Spinal cord (tissue), 9 donors: ENCODE measurements at regions not wholly inside any gene's neighbourhood (a gene's known extent, or its start where the extent isn't known, plus 50 kb on each side); places are given as distances from the start of the nearest gene placed in this dataset.

Source experiments
- DNase-seq, 6 donors: peaks; one replicate each; pipeline versions ENCODE4 v3.0.0 to v3.0.0-alpha.2; 2013 to 2015; ENCODE audit warnings: low spot score in 6 of 6, low read depth in 4 of 6
- H3K27ac ChIP-seq: one replicate; pipeline ENCODE4 v1.5.1; 2013; ENCODE audit warnings: low read depth, low read length, control low read depth
- H3K27me3 ChIP-seq: one replicate; pipeline ENCODE4 v1.6.1; 2013; ENCODE audit warnings: low read length; ENCODE audit not compliant: control insufficient read depth, insufficient read depth
- H3K36me3 ChIP-seq: one replicate; pipeline ENCODE4 v1.6.1; 2013; ENCODE audit warnings: low read length; ENCODE audit not compliant: control insufficient read depth, insufficient read depth
- H3K4me1 ChIP-seq: one replicate; pipeline ENCODE4 v1.6.1; 2013; ENCODE audit warnings: low read length; ENCODE audit not compliant: control insufficient read depth, insufficient read depth
- H3K4me3 ChIP-seq: one replicate; pipeline ENCODE4 v1.5.1; 2013; ENCODE audit warnings: low read depth, low read length, control low read depth
- H3K9me3 ChIP-seq: one replicate; pipeline ENCODE4 v1.6.1; 2013; ENCODE audit warnings: low read length; ENCODE audit not compliant: control insufficient read depth, insufficient read depth
- WGBS: methylation state at CpG from one replicate; pipeline ENCODE4 v1.1.5; 2013; ENCODE audit warnings: missing lambda C conversion rate; ENCODE audit not compliant: insufficient coverage; 5-methylcytosine and 5-hydroxymethylcytosine counted together
- donor health status: healthy.

DNA sequence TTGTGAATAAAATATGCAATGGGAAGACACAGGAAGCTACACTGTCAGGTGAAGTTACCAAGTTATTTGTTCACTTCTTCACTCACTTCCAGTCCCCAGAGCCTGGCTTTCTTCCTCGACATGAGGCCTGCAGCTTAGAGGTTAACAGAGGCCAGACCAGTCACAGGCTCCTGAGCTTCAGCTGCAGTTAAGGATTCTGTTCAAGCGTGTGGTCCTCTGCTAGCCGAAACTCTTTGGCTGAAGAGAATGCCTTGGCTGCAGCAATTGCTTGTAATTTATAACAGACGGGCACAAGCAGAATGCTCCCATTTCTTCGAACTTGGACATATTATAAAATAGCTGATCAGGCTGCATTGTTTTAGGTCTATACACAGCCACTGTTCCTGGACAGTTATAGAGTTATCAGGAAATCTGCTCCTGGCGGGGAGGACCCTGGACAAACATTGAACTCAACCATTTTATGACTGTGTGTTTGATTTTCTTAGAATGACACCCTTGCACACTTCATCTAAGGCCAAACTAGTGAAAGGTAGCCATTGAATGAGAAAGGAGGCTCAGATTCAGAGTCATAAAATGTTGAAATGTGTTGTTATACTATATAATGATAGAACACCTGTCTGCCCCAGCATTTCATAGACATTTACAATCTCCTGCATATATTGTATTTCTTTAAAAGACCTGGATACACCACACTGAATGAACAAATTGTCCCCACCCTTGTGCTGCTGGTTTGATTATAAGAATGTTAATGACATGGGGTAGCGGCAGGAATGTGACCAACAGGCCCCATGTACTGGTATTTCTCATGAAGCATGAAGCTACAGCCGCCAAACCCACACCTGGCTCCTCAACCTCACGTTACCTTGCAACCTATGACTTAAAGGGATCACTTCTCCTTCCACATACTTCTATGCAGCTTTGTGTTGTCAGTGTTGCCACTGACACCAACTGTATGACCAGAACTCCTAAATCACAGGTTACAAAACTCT, 153.6 kb downstream of the TDRD15 start:
- Histone ChIP-seq H3K4me3 (no peak overlapping the region), H3K4me1 (peaks cover 22% of the 10 kb centered on the region), H3K27me3 (no peaks in the 10 kb centered on the region), H3K36me3 (no peaks in the 10 kb centered on the region), H3K27ac (no peak overlapping the region), H3K9me3 (no peaks in the 10 kb centered on the region)
- 58% methylated on average over 5 of the region's 9 CpGs for WGBS
- DNase-seq, result no peak

DNA sequence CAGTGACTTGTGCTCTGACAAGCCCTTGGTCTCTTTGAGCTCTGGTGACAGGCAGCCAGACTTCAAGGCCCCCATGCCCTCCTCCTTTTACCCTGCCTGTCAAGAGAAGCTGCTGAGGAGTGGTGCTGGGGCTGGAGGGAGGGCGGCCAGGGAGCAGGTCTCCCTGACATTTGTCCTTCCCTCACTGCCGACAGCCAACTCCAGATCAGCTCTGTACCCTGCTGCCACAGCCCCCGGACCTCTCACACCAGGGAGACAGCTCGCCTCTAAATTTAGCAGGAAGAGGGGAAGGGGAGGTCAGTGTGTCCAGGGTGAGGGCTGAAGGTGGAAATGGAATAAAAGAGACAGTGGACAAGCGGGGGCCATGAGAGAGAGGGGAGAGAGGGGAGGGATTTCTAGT, 155.8 kb downstream of the TDRD15 start:
- H3K4me3 ChIP-seq, result no peak overlapping the region
- H3K27me3 ChIP-seq, result no peaks in the 10 kb centered on the region
- WGBS, result 36% methylated on average over 1 of the region's 5 CpGs
- H3K4me1 ChIP-seq, result peaks cover 22% of the 10 kb centered on the region
- H3K9me3 ChIP-seq, result no peaks in the 10 kb centered on the region
- no peak for DNase-seq
- H3K36me3 ChIP-seq, result no peaks in the 10 kb centered on the region
- H3K27ac ChIP-seq, result peak overlapping the region; percentile 75

DNA sequence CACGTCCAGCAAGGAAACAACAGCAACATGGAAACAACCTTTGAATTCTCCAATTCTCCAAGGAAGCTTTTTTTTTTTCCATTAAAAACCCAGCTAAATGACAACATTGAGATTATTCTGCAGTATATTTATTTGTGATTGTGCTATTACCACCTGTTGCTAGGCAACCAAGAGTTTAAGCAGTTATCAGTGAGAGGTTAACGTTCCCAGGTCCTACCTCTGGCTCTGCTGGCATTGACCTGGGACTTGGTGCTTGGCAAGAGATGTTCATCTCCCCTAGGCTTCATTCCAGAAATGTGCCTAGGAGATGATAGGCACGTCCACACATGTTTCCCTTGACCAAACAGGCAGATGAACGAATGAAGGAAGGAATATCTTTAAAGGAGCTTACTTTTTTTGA, 157.0 kb downstream of the TDRD15 start:
- WGBS, result 100% methylated on average over 2 of the region's 4 CpGs
- Histone ChIP-seq H3K36me3 (no peaks in the 10 kb centered on the region), H3K27ac (no peak overlapping the region), H3K4me3 (no peak overlapping the region), H3K27me3 (no peaks in the 10 kb centered on the region), H3K4me1 (peaks cover 15% of the 10 kb centered on the region), H3K9me3 (no peaks in the 10 kb centered on the region)
- DNase-seq, result no peak

GRCh38 chr2:21281384-21281783, 157.6 kb downstream of the TDRD15 start:
- no peaks in the 10 kb centered on the region for H3K27me3 ChIP-seq
- no peaks in the 10 kb centered on the region for H3K36me3 ChIP-seq
- H3K4me3 ChIP-seq, result no peak overlapping the region
- DNase-seq, result no peak
- H3K9me3 ChIP-seq, result no peaks in the 10 kb centered on the region
- peak overlapping the region; percentile 66 for H3K27ac ChIP-seq
- H3K4me1 ChIP-seq, result peaks cover 15% of the 10 kb centered on the region

GRCh38 chr2:21281791-21282514, 158.2 kb downstream of the TDRD15 start:
- Histone ChIP-seq H3K9me3 (no peaks in the 10 kb centered on the region), H3K27me3 (no peaks in the 10 kb centered on the region), H3K4me3 (no peak overlapping the region), H3K36me3 (no peaks in the 10 kb centered on the region), H3K4me1 (peaks cover 15% of the 10 kb centered on the region), H3K27ac (peak overlapping the region; percentile 66)
- peak in 1 of 6 donors; percentile 82 for DNase-seq
- 34% methylated on average over 6 of the region's 8 CpGs for WGBS

DNA sequence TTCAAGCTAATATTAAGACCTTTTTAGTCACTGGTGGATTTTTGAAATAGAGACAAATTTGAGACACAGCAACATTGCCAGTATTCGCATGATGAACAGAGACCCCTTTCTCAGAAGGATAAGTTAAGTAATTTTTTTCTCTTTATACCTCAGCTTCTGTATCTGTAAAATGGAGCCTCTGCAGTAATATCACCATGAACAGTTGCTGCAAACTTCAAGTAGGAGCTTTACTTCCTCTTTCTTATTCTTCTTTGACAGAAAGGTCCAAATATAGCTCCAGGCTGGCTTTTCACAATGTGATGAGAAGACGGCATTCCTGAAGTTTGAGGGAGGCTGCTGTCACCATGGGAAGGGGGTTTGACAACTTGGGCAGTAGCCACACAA, 158.7 kb downstream of the TDRD15 start:
- no peak for DNase-seq
- no peaks in the 10 kb centered on the region for H3K27me3 ChIP-seq
- no peaks in the 10 kb centered on the region for H3K36me3 ChIP-seq
- H3K27ac ChIP-seq, result peak overlapping the region; percentile 66
- H3K4me3 ChIP-seq, result no peak overlapping the region
- WGBS, result 100% methylated on average over 1 of the region's 2 CpGs
- H3K9me3 ChIP-seq, result no peaks in the 10 kb centered on the region
- H3K4me1 ChIP-seq, result peaks cover 15% of the 10 kb centered on the region

DNA sequence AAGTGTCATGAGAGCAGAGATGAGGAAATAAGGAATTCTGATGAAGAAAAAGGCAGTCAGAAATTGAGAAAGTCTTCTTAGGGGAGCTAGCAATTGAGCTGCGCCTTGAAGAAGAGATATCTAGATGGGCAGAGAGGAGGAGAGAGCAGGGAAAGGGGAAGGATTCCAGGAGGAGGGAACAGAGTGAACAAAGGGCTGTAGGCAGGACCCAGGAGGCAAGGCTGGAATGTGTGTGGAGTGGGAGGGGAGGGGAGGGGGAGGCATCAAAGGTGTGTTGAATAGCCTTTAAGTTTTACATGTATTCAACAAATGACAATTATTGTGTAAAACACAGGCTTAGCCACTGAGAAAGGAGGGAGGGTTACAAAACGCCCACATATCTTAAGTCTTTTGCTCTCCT, 164.5 kb downstream of the TDRD15 start:
- no peak overlapping the region for H3K4me3 ChIP-seq
- 89% methylated on average over 2 of the region's 2 CpGs for WGBS
- H3K27ac ChIP-seq, result peak overlapping the region; percentile 25

GRCh38 chr2:21288739-21289520, 165.2 kb downstream of the TDRD15 start:
- DNase-seq, result peak in 1 of 6 donors; percentile 85
- Histone ChIP-seq H3K27me3 (no peaks in the 10 kb centered on the region), H3K36me3 (no peaks in the 10 kb centered on the region), H3K4me3 (no peak overlapping the region), H3K27ac (peak overlapping the region; percentile 25), H3K4me1 (peaks cover 3% of the 10 kb centered on the region), H3K9me3 (no peaks in the 10 kb centered on the region)
- WGBS, result 43% methylated on average over 2 of the region's 8 CpGs

More for the DNA sequence above, 164.5 kb downstream of the TDRD15 start:
- Histone ChIP-seq H3K4me1 (peaks cover 3% of the 10 kb centered on the region), H3K36me3 (no peaks in the 10 kb centered on the region), H3K27me3 (no peaks in the 10 kb centered on the region), H3K9me3 (no peaks in the 10 kb centered on the region)
- no peak for DNase-seq

DNA sequence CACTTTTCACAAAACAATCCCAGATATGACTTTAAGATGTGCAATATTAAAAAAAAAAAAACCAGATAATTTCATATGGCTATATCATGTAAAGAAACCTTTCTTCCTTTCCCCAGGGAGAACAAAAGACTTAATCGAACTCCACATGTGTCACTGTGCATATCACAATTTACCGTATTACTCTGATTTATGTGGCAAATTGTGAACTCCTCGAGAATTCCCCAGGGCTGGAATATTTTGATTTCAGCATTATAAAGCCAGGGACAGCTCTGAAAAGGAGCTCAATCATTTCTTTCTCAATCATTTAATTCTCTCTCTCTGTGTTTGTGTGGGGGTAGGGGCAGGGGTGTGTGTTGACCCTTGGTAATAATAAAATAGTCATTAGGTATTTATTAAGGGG, 165.8 kb downstream of the TDRD15 start:
- H3K27ac ChIP-seq, result no peak overlapping the region
- no peak for DNase-seq
- no CpG with 5 or more reads among the region's 3 CpGs for WGBS

More for the DNA sequence above, 165.8 kb downstream of the TDRD15 start:
- no peaks in the 10 kb centered on the region for H3K9me3 ChIP-seq
- no peaks in the 10 kb centered on the region for H3K36me3 ChIP-seq
- H3K27me3 ChIP-seq, result no peaks in the 10 kb centered on the region
- H3K4me3 ChIP-seq, result no peak overlapping the region
- peaks cover 3% of the 10 kb centered on the region for H3K4me1 ChIP-seq
